Dedifferentiated amniotic fluid mesenchymal stem cell (primary cell): ENCODE measurements at regions not wholly inside any gene's neighbourhood (a gene's known extent, or its start where the extent isn't known, plus 50 kb on each side); places are given as distances from the start of the nearest gene placed in this dataset.
"Not testable (repeated sequence)": the region's sequence is repeated elsewhere in the genome, so short reads cannot be mapped to it uniquely, and the experiment has no call there.

Experiments used
- DNase-seq: peaks from one replicate; pipeline ENCODE4 v3.0.0-alpha.2; 2016; ENCODE audit errors: extremely low spot score

GRCh38 chr13:111664696-111665095 lies 344.3 kb downstream of the TEX29 start:
- DNase-seq: no peak

GRCh38 chr13:111665691-111666095 lies 345.3 kb downstream of the TEX29 start:
- no peak for DNase-seq

- no peak for DNase-seq
These were observed 345.8 kb downstream of the TEX29 start for GRCh38 chr13:111666164-111666776.

- DNase-seq: no peak
These were observed 347.3 kb downstream of the TEX29 start for GRCh38 chr13:111667757-111668156.

- DNase-seq: no peak
These were observed 348.0 kb downstream of the TEX29 start for GRCh38 chr13:111668451-111668850.

GRCh38 chr13:111672198-111672597 lies 351.8 kb downstream of the TEX29 start:
- not testable (repeated sequence) for DNase-seq

GRCh38 chr13:111678120-111678882 lies 357.9 kb downstream of the TEX29 start:
- DNase-seq: not testable (repeated sequence)

GRCh38 chr13:111679645-111680044 lies 359.2 kb downstream of the TEX29 start:
- DNase-seq: not testable (repeated sequence)

GRCh38 chr13:111680100-111680499 lies 359.7 kb downstream of the TEX29 start:
- not testable (repeated sequence) for DNase-seq

- DNase-seq: not testable (repeated sequence)
These were observed 371.6 kb downstream of the TEX29 start for GRCh38 chr13:111692028-111692427.

- not testable (repeated sequence) for DNase-seq
These were observed 370.8 kb upstream of the SOX1 start for GRCh38 chr13:111696121-111696520.

GRCh38 chr13:111702059-111702458 lies 364.9 kb upstream of the SOX1 start:
- not testable (repeated sequence) for DNase-seq
